Hematopoietic multipotent progenitor cell treated with erythropoietin and hydrocortisone succinate and interleukin-3 and kit ligand, for 6 days (in vitro differentiated cells): ENCODE measurements at regions not wholly inside any gene's neighbourhood (a gene's known extent, or its start where the extent isn't known, plus 50 kb on each side); places are given as distances from the start of the nearest gene placed in this dataset.

Source experiments
- DNase-seq: peaks from one replicate; pipeline ENCODE4 v3.0.0-alpha.2; 2015

DNA sequence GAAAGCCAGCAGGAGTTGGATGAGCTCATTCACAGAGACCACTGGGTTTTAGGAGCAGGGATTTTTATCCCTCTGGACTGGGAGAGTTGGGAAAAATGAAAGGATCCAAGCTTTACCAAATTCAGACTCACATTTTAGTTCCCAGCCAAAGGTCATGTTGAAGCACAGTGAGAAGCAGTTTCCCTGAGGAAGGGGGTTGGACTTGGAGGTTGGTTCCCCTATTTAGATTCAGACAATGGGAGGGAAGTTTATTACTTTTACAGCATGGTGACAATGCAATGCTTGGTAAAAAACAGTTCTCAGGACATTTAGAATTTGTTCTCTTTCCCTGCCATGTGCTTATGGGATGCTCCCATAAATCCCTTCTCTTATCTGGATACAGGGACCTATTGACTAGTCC lies 57.3 kb upstream of the ZNF648 start:
- DNase-seq = no peak

GRCh38 chr1:182114627-182115023 lies 53.1 kb upstream of the ZNF648 start:
- peak; percentile 56 for DNase-seq

DNA sequence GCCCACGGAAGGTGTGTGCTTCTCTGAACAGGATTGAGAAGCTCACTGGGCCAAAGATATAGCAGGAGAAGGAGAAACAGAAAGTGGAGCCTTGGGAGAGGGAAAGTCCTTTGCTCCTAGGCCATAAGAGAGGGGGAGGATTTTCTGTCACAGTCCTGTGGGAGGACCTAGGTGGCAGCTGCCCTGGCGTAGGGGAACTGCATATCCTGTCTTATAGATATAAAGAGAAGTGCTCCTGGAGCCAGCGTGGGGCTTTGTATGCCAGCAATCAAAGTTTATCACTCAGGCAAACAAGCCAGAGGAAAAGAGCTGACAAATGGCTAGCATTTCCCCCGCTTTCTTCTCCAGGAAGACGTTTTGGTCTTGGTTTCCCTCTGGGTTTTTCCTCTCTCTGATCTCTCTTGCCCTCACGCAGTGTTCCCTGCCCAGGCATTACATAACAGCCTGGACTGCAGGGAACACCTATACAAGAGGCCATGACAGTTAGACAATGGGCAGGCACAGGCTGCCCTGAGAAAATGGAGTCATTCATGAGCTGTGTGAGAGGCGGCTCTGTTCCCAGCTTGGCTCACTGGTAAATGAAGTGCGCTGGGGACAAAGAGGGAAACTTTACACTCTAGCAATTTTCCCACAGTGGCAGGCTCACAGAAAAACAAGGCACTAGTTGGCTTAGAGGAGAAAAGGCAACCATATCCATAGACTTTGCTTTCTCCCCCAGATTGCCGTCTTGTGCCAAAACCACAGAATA lies 52.5 kb upstream of the ZNF648 start:
- DNase-seq = no peak

DNA sequence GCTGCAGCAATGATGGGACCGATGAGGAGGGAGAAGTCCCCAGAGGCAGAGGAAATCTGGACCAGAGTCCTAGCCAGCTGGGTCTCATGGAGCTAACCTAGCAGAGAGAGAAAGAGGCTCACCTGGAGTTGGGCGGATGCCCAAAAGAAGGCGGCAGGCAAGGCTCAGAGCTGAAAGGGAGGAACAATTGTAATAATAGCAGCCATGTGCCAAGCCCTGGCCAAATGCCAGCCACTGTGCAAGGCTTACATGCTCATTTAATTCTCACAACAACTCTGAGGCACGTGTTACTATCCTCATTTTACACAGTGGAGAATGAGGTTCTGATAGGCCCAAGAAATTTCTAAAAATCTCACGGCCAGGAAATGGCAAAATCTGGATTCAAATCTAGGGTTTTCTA lies 50.0 kb upstream of the ZNF648 start:
- DNase-seq = no peak
